Urinary bladder (tissue), 3 donors: ENCODE measurements at regions not wholly inside any gene's neighbourhood (a gene's known extent, or its start where the extent isn't known, plus 50 kb on each side); places are given as distances from the start of the nearest gene placed in this dataset.

ENCODE experiments used
- DNase-seq: peaks from one replicate; pipeline ENCODE4 v3.0.0-alpha.2; 2015; ENCODE audit errors: extremely low spot score
- H3K27ac ChIP-seq: one replicate; pipeline ENCODE4 v1.5.1; 2013; ENCODE audit warnings: low read depth, mild to moderate bottlenecking, moderate library complexity
- H3K36me3 ChIP-seq: one replicate; pipeline ENCODE4 v1.6.1; 2013; ENCODE audit warnings: mild to moderate bottlenecking, moderate library complexity; ENCODE audit not compliant: insufficient read depth
- H3K4me1 ChIP-seq: one replicate; pipeline ENCODE4 v1.6.1; 2013; ENCODE audit warnings: mild to moderate bottlenecking, moderate library complexity; ENCODE audit not compliant: insufficient read depth
- H3K4me3 ChIP-seq: one replicate; pipeline ENCODE4 v1.5.1; 2013; ENCODE audit warnings: low read depth, low read length
- WGBS: extraction: QIAGEN DNeasy Blood & Tissue Kit; methylation state at CpG from one replicate; pipeline ENCODE4 v1.1.7; 2013; 5-methylcytosine and 5-hydroxymethylcytosine counted together
- donor health status: healthy with polysubstance abuse.
- donor health status: healthy.

DNA sequence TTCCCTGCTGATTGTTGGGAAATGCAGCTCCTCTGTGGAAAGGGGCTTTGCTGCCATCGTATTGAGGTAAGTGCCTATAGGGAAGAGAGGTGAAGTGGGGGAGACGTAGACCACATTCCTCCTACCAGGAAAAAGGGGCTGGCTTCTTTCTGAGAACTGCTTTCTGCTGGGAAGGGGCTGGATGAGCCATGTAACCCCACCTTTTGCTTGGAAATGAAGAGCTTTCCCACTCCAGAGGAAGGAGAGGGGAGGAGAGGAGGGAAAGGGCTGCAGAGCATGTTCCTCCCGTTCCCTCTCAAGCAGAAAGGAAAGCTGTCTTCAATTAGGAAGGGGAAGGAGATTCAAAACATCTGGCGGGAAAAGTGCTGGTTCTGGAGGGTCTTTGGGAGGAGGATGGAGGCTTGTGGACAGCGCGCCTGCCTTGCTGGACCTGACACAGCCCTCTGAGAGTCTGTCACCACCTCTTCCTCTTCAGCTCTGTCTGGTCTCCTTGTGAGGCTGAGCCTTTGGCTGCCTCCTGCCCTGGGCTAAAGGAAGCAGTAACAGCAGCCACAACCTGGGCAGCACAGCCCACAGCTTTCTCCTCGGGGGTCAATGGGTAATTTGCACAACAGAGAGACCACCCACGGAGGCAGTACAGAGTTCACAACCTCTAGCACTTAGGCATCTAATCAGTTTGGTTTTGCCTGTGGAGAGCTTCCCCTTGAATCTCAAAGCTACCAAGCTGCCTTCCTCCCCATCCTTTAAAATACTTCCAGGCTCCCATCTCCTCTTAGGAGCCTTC lies 410.0 kb upstream of the TNP1 start:
- Histone ChIP-seq H3K4me1 (peaks cover 1% of the 10 kb centered on the region), H3K36me3 (no peaks in the 10 kb centered on the region), H3K4me3 (no peak overlapping the region), H3K27ac (no peak overlapping the region)
- 69% methylated on average over 8 of the region's 8 CpGs for WGBS
- DNase-seq: no peak

- DNase-seq: no peak
- Histone ChIP-seq H3K4me3 (no peak overlapping the region), H3K27ac (no peak overlapping the region), H3K4me1 (peaks cover 1% of the 10 kb centered on the region), H3K36me3 (no peaks in the 10 kb centered on the region)
- 92% methylated on average over 7 of the region's 7 CpGs for WGBS
These were observed 409.1 kb upstream of the TNP1 start for GRCh38 chr2:217268978-217269377.

DNA sequence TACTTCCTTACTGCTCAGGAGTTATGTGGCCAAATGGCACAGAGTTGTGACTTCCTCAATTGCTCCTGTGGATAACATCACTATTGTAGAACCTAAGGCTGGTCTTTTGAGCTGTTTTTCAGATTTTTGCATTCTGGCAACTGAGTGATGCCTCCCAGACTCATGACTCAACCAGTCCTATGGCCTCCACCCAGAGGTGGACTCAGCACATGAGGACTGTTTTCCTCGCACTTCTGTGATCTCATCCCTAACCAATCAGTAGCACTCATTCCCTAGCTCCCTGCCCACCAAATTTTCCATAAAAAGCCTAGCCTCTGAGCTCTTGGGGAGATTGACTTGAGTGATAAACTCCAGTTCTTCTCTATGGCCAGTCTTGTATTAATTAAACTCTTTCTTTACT lies 407.9 kb upstream of the TNP1 start:
- 95% methylated on average over 1 of the region's 1 CpG for WGBS
- Histone ChIP-seq H3K4me1 (peaks cover 1% of the 10 kb centered on the region), H3K36me3 (no peaks in the 10 kb centered on the region), H3K4me3 (no peak overlapping the region), H3K27ac (no peak overlapping the region)
- no peak for DNase-seq

- Histone ChIP-seq H3K4me1 (peaks cover 1% of the 10 kb centered on the region), H3K4me3 (no peak overlapping the region), H3K27ac (no peak overlapping the region), H3K36me3 (no peaks in the 10 kb centered on the region)
- no peak for DNase-seq
- WGBS: 42% methylated on average over 3 of the region's 3 CpGs
These were observed 403.9 kb upstream of the TNP1 start for GRCh38 chr2:217263756-217264155.

- 55% methylated on average over 2 of the region's 2 CpGs for WGBS
- no peak overlapping the region for H3K27ac ChIP-seq
- no peak overlapping the region for H3K4me3 ChIP-seq
- no peak for DNase-seq
- peaks cover 1% of the 10 kb centered on the region for H3K4me1 ChIP-seq
- H3K36me3 ChIP-seq: no peaks in the 10 kb centered on the region
These were observed 403.0 kb upstream of the TNP1 start for GRCh38 chr2:217262911-217263310.

GRCh38 chr2:217261452-217261851 lies 401.6 kb upstream of the TNP1 start:
- 29% methylated on average over 4 of the region's 4 CpGs for whole genome bisulfite sequencing
- Histone ChIP-seq H3K4me1 (no peaks in the 10 kb centered on the region), H3K36me3 (no peaks in the 10 kb centered on the region), H3K4me3 (no peak overlapping the region), H3K27ac (no peak overlapping the region)
- DNase-seq: no peak

- no peak for DNase-seq
- Histone ChIP-seq H3K27ac (no peak overlapping the region), H3K4me3 (no peak overlapping the region), H3K4me1 (no peaks in the 10 kb centered on the region), H3K36me3 (no peaks in the 10 kb centered on the region)
- WGBS: 46% methylated on average over 8 of the region's 8 CpGs
These were observed 400.7 kb upstream of the TNP1 start for GRCh38 chr2:217260441-217261115.

- no peak for DNase-seq
- WGBS: 84% methylated on average over 3 of the region's 3 CpGs
- no peak overlapping the region for H3K27ac ChIP-seq
These were observed 398.3 kb upstream of the TNP1 start for GRCh38 chr2:217258170-217258569.

GRCh38 chr2:217256251-217256650 lies 396.4 kb upstream of the TNP1 start:
- 29% methylated on average over 3 of the region's 3 CpGs for WGBS
- Histone ChIP-seq H3K4me3 (no peak overlapping the region), H3K36me3 (no peaks in the 10 kb centered on the region), H3K4me1 (no peaks in the 10 kb centered on the region), H3K27ac (no peak overlapping the region)
- no peak for DNase-seq

More at GRCh38 chr2:217258170-217258569, 398.3 kb upstream of the TNP1 start:
- Histone ChIP-seq H3K4me3 (no peak overlapping the region), H3K36me3 (no peaks in the 10 kb centered on the region), H3K4me1 (no peaks in the 10 kb centered on the region)

DNA sequence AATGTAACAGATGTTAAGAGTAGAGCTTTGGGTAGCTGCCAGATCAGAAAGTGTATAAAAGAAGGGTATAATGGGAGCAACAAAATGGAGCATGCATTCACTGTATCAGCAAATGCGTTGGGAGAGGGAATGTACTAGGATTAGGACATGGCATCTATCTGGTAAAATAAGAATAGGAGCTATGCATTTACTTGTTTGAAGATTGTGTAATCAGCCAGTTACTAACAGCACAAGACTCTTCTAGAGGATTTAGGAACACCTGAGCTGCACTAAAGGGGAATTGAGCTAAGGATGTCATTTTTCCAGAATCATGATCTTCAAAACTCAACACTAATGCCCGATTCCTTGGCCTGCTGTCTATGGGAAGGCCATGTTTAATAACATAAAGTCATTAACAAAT lies 394.2 kb upstream of the TNP1 start:
- Histone ChIP-seq H3K4me3 (no peak overlapping the region), H3K4me1 (no peaks in the 10 kb centered on the region), H3K36me3 (no peaks in the 10 kb centered on the region), H3K27ac (no peak overlapping the region)
- no peak for DNase-seq
- WGBS: 85% methylated on average over 2 of the region's 2 CpGs

DNA sequence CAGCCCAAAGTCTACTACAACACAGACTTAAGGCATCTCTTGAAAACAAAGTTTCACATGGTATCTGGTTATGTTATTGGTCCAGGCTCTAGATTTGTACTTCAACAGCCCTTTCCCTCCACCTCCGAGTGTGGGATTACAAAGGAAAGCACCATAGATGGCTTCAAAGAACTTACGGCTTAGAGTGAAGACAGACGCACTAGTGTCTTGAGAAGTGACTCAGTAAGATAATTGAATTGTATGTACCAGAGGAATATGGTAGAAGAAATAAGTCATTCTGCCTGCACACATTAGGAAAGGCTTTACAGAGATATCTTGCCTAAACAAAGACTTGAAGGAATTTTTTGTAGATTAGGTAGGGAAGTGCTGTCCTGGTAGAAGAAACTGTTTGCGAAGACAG lies 392.3 kb upstream of the TNP1 start:
- Histone ChIP-seq H3K27ac (no peak overlapping the region), H3K4me3 (no peak overlapping the region), H3K36me3 (no peaks in the 10 kb centered on the region), H3K4me1 (no peaks in the 10 kb centered on the region)
- 70% methylated on average over 4 of the region's 4 CpGs for WGBS
- DNase-seq: no peak

GRCh38 chr2:217250013-217250524 lies 390.2 kb upstream of the TNP1 start:
- Histone ChIP-seq H3K4me1 (no peaks in the 10 kb centered on the region), H3K27ac (no peak overlapping the region), H3K4me3 (no peak overlapping the region), H3K36me3 (no peaks in the 10 kb centered on the region)
- peak; percentile 89 for DNase-seq
- 31% methylated on average over 4 of the region's 4 CpGs for WGBS

DNA sequence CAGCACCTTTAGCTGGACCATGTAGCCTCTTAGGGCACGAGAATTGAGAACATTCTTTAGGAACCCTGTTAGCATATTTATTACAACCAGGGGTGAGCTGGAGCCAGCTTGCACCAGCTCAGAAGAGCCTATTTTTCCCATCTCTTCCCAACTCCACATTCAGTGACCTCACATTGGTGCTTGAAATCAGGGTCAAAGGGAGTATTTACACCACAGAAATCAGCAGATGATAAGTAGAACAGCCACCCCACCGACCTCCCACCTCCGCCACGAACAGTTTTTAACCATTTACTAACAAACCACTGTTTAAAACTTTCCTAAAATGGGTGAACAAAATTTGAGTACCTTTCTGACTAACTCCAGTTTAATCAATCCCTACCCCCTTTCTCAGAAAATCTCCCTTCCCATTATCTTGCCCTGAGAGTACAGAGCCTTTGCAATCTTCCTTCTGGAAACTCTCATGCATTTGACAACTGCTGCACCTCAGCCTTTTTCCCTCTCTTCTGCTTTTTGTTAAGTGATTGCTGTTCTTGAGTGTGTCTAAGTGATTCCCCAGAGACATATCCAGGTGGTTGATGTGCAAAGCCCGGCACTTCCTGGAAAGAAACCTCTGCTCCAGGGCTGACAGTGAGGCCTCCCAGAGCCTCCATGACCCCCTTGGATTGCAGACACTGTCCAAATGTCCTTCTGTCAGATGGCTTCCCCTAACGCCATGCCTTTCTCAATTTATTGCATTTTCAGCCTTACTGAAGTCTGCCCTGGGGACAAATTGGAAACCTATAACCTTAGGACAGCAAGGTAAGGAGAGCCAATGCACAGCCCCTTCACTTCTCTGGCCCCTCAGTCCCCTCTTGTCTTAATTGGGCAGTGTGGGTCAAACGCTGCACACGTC lies 389.5 kb upstream of the TNP1 start:
- Histone ChIP-seq H3K27ac (peak overlapping the region; percentile 67), H3K4me1 (no peaks in the 10 kb centered on the region), H3K36me3 (no peaks in the 10 kb centered on the region), H3K4me3 (no peak overlapping the region)
- 33% methylated on average over 8 of the region's 8 CpGs for WGBS
- no peak for DNase-seq
